Heart right ventricle (tissue), 16 donors: ENCODE measurements at regions not wholly inside any gene's neighbourhood (a gene's known extent, or its start where the extent isn't known, plus 50 kb on each side); places are given as distances from the start of the nearest gene placed in this dataset.

ENCODE experiments used
- ATAC-seq, 8 donors: fragments of 200-7000 bp; cut with Tn5 transposase; one replicate each; pipeline ENCODE4 v1.9.1; 2020; ENCODE audit warnings: mild to moderate bottlenecking in 8 of 8, moderate library complexity in 8 of 8, moderate number of reproducible peaks in 1 of 8
- DNase-seq, 2 donors: peaks; one replicate each; pipeline ENCODE4 v3.0.0-alpha.2; 2020
- H3K27ac ChIP-seq, 10 donors: fragments of 200-600 bp; sonication (generic) in 2 of 10; one replicate each; pipeline versions ENCODE4 v1.5.0 to v1.8.0; 2020 to 2022; ENCODE audit warnings: mild to moderate bottlenecking in 3 of 10
- H3K27me3 ChIP-seq, 7 donors: fragments of 200-600 bp; one replicate each; pipeline ENCODE4 v1.8.0; 2021 to 2022; ENCODE audit warnings: mild to moderate bottlenecking in 2 of 7
- H3K36me3 ChIP-seq, 9 donors: fragments of 200-600 bp; sonication (generic) in 1 of 9; one replicate each; pipeline versions ENCODE4 v1.5.0 to v1.8.0; 2020 to 2022; ENCODE audit warnings: mild to moderate bottlenecking in 2 of 9
- H3K4me1 ChIP-seq, 9 donors: fragments of 200-600 bp; sonication (generic) in 1 of 9; one replicate each; pipeline versions ENCODE4 v1.5.0 to v1.8.0; 2020 to 2022; ENCODE audit warnings: mild to moderate bottlenecking in 4 of 9
- H3K4me3 ChIP-seq, 10 donors: fragments of 200-600 bp; sonication (generic) in 2 of 10; one replicate each; pipeline versions ENCODE4 v1.5.0 to v1.8.0; 2020 to 2022; ENCODE audit warnings: mild to moderate bottlenecking in 7 of 10, moderate library complexity in 2 of 10
- H3K9me3 ChIP-seq, 11 donors: fragments of 200-600 bp in 10 of 11; sonication (generic) in 2 of 11; one replicate each; pipeline versions ENCODE4 v1.5.0 to v1.8.0; 2013 to 2022; ENCODE audit warnings: mild to moderate bottlenecking in 2 of 11, control low read depth in 1 of 11, moderate library complexity in 1 of 11
- WGBS, 2 donors: extraction: QIAGEN DNeasy Blood & Tissue Kit; methylation state at CpG; one replicate each; pipeline ENCODE4 v1.1.7; 2013; ENCODE audit warnings: inconsistent platforms in 1 of 2; 5-methylcytosine and 5-hydroxymethylcytosine counted together
- intact Hi-C, 10 donors: fragments of 100-400 bp; cut with DNase I; formaldehyde crosslinking; loops; one replicate each; pipeline versions ENCODE4 v1.11.1 to v1.14.2; 2022
- TF ChIP-seq, protein P1 (sequence below), 9 donors: fragments of 200-600 bp; sonication (generic) in 2 of 9; IDR thresholded peaks; one replicate each; pipeline versions ENCODE4 v1.5.0 to v1.8.0; 2021 to 2022; ENCODE audit warnings: antibody characterized with exemption in 9 of 9, mild to moderate bottlenecking in 5 of 9, moderate library complexity in 1 of 9
- donor health status: Arrhythmogenic right ventricular cardiomyopathy.
- donor health status: ischemic (EF 13 %, LVEDD 7.1; RV severe dilation, severe dysfunction).
- donor health status: healthy with polysubstance abuse.
- donor health status: DM: no; HTN: yes; CAD: no.
- donor health status: DM: no; HTN: no; CAD: no.
- donor health status: ischemic (EF 25% LVEDD 6.9; RV normal size, moderate dysfunction).
- donor health status: ischemic (EF 25% LVEDD 5.7; RV mildly dilated, moderate dysfunction).
- donor health status: healthy.
- donor health status: DM: yes; HTN: yes; CAD: no.
- donor health status: Ischemic cardiomyopathy.
- donor health status: ischemic (EF 35%, LVEDD 5.7; RV mildly dilated, moderate dysfunction).
- donor health status: nonischemic (EF 11% LVEDD 7.7; RV severe dilation, severe dysfunction).
- donor health status: DM: yes; HTN: yes; CAD: no.
- donor health status: PGD.
- donor health status: ischemic (EF 29% LVEDD 5.4; RV normal size, mild dysfunction).
- donor health status: nonischemic (EF 23%, LVEDD 6.1; RV moderate dilation, normal function).

DNA sequence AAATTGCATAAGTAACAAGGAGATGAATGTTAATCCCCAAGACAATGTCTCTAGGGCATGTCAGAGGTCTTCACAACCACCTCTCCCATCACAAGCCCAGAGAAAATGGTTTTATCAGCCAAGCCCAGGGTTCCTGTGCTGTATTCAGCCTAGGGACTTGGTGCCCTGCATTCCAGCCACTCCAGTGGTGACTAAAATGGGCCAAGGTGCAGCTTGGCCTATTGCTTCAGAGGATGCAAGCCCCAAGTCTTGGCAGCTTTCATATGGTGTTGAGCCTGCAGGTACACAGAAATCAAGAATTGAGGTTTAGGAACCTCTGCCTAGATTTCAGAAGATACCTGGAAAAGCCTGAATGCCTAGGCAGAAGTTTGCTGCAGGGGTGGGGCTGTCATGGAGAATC, 1118.6 kb downstream of the PLA2G4A start:
- Histone ChIP-seq H3K4me1 (no peaks in the 10 kb centered on the region), H3K4me3 (no peak overlapping the region), H3K36me3 (no peaks in the 10 kb centered on the region), H3K27me3 (no peaks in the 10 kb centered on the region), H3K27ac (no peak overlapping the region), H3K9me3 (peaks cover 0 to 40% (median 20%) of the 10 kb centered on the region in 11 donors)
- TF ChIP-seq, protein P1, sequence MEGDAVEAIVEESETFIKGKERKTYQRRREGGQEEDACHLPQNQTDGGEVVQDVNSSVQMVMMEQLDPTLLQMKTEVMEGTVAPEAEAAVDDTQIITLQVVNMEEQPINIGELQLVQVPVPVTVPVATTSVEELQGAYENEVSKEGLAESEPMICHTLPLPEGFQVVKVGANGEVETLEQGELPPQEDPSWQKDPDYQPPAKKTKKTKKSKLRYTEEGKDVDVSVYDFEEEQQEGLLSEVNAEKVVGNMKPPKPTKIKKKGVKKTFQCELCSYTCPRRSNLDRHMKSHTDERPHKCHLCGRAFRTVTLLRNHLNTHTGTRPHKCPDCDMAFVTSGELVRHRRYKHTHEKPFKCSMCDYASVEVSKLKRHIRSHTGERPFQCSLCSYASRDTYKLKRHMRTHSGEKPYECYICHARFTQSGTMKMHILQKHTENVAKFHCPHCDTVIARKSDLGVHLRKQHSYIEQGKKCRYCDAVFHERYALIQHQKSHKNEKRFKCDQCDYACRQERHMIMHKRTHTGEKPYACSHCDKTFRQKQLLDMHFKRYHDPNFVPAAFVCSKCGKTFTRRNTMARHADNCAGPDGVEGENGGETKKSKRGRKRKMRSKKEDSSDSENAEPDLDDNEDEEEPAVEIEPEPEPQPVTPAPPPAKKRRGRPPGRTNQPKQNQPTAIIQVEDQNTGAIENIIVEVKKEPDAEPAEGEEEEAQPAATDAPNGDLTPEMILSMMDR (IDR thresholded peaks at IDR 0.05): no peak
- ATAC-seq: no peak
- intact Hi-C loops: no loop called here
- no peak for DNase-seq

DNA sequence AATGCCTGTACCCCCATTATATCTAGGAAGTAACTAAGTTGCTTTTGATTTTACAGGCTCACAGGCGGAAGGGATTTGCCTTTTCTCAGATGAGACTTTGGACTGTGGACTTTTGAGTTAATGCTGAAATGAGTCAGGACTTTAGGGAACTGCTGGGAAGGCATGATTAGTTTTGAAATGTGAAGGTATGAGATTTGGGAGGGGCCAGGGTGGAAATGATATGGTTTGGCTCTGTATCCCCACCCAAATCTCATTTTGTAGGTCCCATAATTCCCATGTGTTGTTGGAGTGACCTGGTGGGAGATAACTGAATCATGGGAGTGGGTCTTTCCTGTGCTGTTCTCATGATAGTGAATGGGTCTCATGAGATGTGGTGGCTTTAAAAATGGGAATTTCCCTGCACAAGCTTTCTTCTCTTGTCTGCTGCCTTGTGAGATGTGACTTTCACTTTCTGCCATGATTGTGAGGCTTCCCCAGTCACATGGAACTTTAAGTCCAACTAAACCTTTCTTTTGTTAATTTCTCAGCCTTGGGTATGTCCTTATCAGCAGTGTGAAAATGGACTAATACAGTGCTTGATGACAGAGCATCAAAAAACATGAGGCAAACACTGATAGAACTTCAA, 1119.5 kb downstream of the PLA2G4A start:
- no peaks in the 10 kb centered on the region for H3K36me3 ChIP-seq
- H3K27me3 ChIP-seq: no peaks in the 10 kb centered on the region
- H3K9me3 ChIP-seq: peaks cover 0 to 48% (median 26%) of the 10 kb centered on the region in 11 donors
- TF ChIP-seq, protein P1 (IDR thresholded peaks at IDR 0.05): no peak
- intact Hi-C loops: no loop called here
- 83 to 84% methylated on average over 1 of the region's 1 CpG for WGBS, 2 donors
- DNase-seq (no peak), ATAC-seq (no peak)
- no peak overlapping the region for H3K27ac ChIP-seq
- no peak overlapping the region for H3K4me3 ChIP-seq
- no peaks in the 10 kb centered on the region for H3K4me1 ChIP-seq

DNA sequence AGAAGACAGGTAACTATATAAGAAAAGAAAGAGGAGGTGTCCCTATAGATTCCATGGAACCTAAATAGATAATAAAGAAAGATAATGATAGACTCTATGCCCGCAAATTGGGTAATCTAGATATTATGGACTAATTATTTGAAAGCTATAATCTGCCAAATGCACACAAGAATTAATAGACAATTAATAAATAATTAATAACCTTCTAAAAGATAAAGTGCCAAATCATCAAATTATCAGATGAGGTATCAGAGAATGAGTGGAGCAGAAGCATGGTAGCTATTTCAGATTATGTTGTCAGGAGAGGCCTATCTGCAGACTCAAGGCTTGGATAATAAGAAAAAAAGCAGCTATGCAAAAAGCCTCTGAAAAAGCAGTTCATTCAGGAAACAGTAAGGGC, 1120.8 kb downstream of the PLA2G4A start:
- Histone ChIP-seq H3K9me3 (peaks cover 0 to 59% (median 26%) of the 10 kb centered on the region in 11 donors), H3K36me3 (no peaks in the 10 kb centered on the region), H3K4me1 (no peaks in the 10 kb centered on the region), H3K4me3 (no peak overlapping the region), H3K27ac (no peak overlapping the region), H3K27me3 (no peaks in the 10 kb centered on the region)
- DNase-seq (no peak), ATAC-seq (no peak)
- TF ChIP-seq, protein P1 (IDR thresholded peaks at IDR 0.05): no peak
- 95 to 97% methylated on average over 1 of the region's 1 CpG for WGBS, 2 donors
- intact Hi-C loops: no loop called here

DNA sequence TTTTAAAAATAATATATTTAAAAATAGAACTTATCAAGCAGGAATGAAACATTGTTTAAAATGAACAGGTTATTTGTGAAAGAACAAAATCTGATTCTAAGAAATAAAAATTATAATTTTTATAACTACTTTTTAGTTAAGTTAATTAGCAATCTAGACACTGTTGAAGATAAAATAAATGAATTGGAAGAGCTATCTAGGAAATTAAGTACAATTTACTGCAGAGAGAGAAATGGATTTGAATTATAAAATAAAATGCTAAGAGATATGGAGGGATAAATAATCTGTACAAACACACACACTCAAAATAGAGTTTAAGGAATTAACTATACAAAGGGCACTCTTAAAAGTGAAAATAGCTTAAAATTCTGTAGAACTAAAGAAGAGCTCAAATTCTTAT, 1123.1 kb downstream of the PLA2G4A start:
- ATAC-seq: no peak
- Histone ChIP-seq H3K9me3 (peaks cover 0 to 51% (median 20%) of the 10 kb centered on the region in 11 donors), H3K36me3 (no peaks in the 10 kb centered on the region), H3K27me3 (no peaks in the 10 kb centered on the region), H3K27ac (no peak overlapping the region), H3K4me1 (no peaks in the 10 kb centered on the region), H3K4me3 (no peak overlapping the region)
- TF ChIP-seq, protein P1 (IDR thresholded peaks at IDR 0.05): no peak
- intact Hi-C loops: no loop called here
- no peak for DNase-seq
